LNCaP clone FGC (cell line): ENCODE measurements at regions not wholly inside any gene's neighbourhood (a gene's known extent, or its start where the extent isn't known, plus 50 kb on each side); places are given as distances from the start of the nearest gene placed in this dataset.

ENCODE experiments used
- DNase-seq: peaks from one replicate; pipeline ENCODE4 v3.0.0-alpha.2; 2011; ENCODE audit warnings: low read depth
- H3K4me3 ChIP-seq: 2 replicates; pipeline ENCODE4 v1.5.1; 2011; ENCODE audit warnings: mild to moderate bottlenecking, low read depth, low read length, control low read depth
- TF ChIP-seq, protein P1 (sequence below): IDR thresholded peaks from 2 replicates; pipeline ENCODE4 v1.5.1; 2012; ENCODE audit warnings: mild to moderate bottlenecking; ENCODE audit not compliant: control insufficient read depth, insufficient read depth; ENCODE audit errors: extremely low read depth

GRCh38 chr14:53603994-53604393 lies 352.6 kb downstream of the BMP4 start:
- no peak for DNase-seq
- H3K4me3 ChIP-seq: no peak overlapping the region
- TF ChIP-seq, protein P1, sequence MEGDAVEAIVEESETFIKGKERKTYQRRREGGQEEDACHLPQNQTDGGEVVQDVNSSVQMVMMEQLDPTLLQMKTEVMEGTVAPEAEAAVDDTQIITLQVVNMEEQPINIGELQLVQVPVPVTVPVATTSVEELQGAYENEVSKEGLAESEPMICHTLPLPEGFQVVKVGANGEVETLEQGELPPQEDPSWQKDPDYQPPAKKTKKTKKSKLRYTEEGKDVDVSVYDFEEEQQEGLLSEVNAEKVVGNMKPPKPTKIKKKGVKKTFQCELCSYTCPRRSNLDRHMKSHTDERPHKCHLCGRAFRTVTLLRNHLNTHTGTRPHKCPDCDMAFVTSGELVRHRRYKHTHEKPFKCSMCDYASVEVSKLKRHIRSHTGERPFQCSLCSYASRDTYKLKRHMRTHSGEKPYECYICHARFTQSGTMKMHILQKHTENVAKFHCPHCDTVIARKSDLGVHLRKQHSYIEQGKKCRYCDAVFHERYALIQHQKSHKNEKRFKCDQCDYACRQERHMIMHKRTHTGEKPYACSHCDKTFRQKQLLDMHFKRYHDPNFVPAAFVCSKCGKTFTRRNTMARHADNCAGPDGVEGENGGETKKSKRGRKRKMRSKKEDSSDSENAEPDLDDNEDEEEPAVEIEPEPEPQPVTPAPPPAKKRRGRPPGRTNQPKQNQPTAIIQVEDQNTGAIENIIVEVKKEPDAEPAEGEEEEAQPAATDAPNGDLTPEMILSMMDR: no peak

GRCh38 chr14:53601409-53601808 lies 355.2 kb downstream of the BMP4 start:
- H3K4me3 ChIP-seq: no peak overlapping the region
- DNase-seq: no peak
- TF ChIP-seq, protein P1: no peak

GRCh38 chr14:53599221-53599945 lies 357.2 kb downstream of the BMP4 start:
- DNase-seq: no peak
- H3K4me3 ChIP-seq: no peak overlapping the region
- TF ChIP-seq, protein P1: no peak

DNA sequence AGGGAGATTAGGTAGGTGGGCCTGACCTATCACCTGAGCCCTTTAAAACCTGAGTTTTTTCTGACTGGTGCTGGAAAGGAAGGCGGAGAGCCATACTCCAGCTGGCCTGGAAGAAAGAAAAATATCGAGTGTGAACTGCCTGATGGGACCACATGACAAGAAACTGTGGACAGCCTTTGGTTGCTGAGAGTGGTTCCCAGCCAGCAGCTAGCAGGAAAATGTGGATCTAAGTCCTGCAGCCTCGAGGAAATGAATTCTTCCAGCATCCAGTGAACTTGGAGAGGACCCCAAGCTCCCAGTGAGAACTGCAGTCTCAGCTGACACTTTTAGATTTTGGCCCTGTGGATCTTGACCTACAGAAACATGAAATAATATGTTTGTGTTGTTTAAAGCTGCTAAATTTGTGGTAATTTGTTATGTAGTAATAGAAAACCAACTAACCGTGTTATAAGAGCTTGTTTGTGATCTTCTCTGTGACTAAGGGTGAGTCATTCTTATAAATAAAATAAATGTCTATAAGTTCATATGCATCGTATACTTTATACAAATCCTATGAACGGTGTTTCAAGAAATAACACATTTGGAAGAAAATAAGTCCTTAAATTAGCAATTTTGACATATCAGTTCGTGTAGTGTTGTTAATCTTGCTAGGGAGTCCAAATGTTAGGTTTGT lies 359.6 kb downstream of the BMP4 start:
- DNase-seq: no peak
- TF ChIP-seq, protein P1: no peak
- H3K4me3 ChIP-seq: no peak overlapping the region

- DNase-seq: no peak
- H3K4me3 ChIP-seq: no peak overlapping the region
- TF ChIP-seq, protein P1: no peak
Observed at GRCh38 chr14:53591816-53592215, 364.8 kb downstream of the BMP4 start.

DNA sequence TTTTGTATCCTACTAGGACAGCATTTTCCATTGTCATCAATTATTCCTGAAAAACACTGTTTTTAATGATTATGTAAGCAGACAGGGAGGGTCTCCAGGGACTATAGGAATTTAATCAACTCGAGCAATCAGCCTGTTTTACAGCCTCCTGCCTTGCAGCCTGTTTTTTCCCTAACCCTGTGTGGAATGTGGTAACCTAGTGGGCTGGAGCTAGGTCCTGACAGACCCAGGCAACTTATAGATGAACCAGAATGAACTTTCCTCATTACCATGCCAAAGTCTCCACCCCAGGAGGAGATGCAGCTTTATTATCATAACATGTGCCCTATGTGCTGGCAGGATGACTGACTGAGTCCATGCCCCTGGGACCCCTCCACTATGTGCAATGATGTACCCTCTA lies 375.1 kb downstream of the BMP4 start:
- DNase-seq: no peak
- TF ChIP-seq, protein P1: no peak
- H3K4me3 ChIP-seq: no peak overlapping the region
